ENCODE measurements at regions not wholly inside any gene's neighbourhood (a gene's known extent, or its start where the extent isn't known, plus 50 kb on each side); places are given as distances from the start of the nearest gene placed in this dataset.

DNA sequence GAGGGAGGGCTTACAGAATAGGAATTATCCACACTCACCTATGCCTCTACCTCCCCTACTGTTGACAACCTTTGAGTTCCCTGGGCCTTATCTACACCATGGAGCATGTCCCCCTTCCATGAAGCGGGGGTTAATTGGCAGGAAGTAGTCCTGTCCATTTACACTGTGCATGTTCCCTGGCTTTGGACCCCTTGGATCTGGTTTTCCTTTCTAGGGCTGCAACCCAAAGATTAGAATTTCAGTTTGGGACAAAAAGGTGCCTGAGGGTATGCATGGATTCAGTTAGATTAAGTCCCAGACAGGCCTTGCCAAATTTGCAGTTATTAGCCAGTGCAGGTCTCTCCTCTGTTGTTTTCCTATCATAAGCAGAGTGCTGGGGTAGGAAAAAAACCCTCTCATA is 180.3 kb downstream of the CMPK2 start:
- DNase-seq, result no peak

- DNase-seq, result peak; percentile 20
Observed at GRCh38 chr2:6692056-6692455, 173.7 kb downstream of the CMPK2 start.

DNA sequence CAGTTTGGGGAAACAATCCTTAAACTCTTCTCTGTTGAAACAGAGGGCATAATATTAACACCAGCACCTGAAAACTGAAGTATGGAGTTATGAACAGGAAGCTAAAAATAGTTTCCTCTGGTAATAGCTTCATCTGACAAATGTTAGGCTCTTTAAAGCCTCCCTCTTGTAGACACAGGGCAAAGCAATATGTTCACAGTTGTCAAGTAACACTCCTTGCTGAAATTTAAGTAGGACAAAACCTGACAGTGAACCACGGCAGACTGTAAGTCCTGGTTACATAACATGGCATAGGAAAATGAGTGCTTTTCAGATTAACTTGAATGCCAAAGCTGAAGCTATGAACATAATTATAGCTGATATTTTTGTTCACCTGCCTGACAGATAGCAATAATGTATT is 172.9 kb downstream of the CMPK2 start:
- DNase-seq, result no peak

- DNase-seq, result no peak
Observed at GRCh38 chr2:6694555-6694954, 171.2 kb downstream of the CMPK2 start.

DNA sequence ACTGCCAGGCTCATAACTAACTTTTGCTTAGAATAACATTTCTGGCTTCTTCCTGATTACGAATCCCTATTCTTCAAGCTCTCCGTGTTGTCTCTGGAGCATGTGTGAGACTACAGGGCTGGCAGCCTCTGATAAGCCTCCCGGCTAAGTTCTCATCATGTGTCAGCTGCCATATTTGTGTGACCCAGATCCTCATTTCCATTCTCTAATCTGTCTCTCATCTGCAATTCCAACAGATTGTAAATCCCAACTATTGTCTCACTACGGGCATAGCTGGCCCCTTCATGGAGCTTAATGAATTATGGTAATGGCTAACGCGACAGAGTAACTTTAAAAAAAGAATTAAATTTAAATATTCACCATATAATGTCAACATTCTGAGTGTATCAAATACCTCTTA is 165.4 kb downstream of the CMPK2 start:
- peak; percentile 23 for DNase-seq

DNA sequence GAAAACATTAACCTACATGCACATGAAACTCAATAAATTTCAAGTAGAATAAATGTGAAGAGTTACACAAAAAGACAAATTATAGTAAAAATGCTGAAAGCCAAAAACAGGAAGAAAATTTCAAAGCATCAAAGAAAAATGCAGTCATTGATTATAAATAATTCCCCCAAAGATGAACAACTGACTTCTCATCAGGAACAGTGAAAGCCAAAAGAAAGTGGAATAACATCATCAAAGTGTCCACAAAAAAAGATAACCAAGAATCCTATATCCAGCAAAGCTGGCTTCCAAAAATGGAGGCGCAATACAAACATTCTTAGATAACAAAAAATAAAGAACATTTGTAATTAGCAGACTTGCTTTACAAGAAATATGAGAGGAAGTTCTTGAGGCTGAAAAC is 161.6 kb downstream of the CMPK2 start:
- no peak for DNase-seq

DNA sequence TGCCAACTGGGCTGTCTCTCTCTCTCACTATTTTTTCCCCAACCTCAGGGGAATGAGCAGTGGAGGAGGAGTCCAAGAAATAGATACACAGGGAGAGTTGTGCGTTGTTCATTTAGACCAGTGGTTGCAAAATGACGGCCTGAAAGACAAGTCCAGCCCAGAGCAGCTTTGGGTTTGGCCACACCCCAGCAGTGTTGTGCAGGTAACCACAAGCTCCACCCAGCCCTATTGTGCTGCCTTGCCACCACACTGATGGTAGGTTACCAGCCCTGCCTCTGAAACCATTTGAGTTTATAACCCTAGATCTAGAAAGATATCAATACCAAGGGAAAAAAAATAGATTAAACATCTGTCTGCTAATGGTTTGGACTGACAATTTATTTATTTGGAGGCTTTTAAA is 144.3 kb downstream of the CMPK2 start:
- no peak for DNase-seq

DNA sequence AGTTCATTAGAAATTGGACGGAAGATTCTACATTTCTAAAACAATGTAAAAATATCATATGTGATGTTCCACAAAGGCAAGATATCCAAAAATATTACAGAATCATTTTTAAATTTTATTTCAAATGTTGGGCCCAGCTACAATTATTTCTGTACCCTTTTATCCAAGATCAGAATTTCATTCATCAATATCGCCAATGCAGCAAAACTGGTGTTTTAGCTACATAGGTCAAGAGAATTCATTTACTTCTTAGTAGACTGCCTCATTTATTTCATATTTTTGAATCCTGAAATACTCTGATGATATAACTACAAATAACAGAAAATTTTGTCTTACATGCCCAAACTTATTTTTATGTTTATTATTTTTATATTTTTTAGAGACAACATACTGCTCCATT is 143.1 kb downstream of the CMPK2 start:
- DNase-seq, result no peak

GRCh38 chr2:6723865-6724604 is 141.7 kb downstream of the CMPK2 start:
- DNase-seq, result no peak

GRCh38 chr2:6724605-6725140 is 141.0 kb downstream of the CMPK2 start:
- DNase-seq, result no peak

DNA sequence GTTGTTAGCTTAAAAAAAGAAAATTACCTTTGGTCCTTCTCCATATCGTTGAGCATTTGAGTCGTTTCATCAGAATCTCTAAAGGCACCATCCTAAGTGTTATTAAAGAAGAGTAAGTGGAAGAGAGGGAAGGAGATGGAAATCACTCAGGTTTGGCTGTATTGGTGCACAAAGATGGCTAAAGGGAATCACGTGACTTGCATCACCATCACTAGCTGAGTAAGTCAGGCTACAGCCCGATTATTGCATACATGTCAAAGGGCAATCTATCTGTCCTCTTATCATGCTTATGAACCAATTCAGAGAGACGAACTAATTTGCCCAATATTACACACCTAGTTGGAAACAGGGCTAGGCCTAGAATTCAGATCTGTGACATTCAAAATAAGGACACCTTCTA is 137.6 kb downstream of the CMPK2 start:
- no peak for DNase-seq

- no peak for DNase-seq
Observed at GRCh38 chr2:6730003-6730402, 135.7 kb downstream of the CMPK2 start.

GRCh38 chr2:6730649-6731532 is 134.8 kb downstream of the CMPK2 start:
- no peak for DNase-seq

GRCh38 chr2:6739547-6739946 is 126.2 kb downstream of the CMPK2 start:
- DNase-seq, result no peak

DNA sequence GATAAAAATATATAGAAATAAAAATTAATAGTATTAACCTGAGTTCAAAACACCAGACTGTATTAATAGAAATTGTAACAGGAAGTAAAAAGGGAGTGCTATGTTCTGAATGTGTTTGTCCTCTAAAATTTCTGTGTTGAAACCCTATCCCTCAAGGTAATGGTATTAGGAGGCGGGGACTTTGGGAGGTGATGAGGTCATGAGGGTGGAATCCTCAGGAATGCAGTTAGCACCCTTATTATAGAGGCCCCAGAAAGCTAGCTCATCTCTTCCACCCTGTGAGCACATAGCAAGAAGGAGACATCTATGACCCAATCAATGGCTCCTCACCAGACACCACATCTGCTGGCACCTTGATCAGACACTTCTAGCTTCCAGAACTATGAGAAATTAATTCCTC is 124.5 kb downstream of the CMPK2 start:
- DNase-seq, result no peak

- DNase-seq, result no peak
Observed at GRCh38 chr2:6744038-6744437, 121.7 kb downstream of the CMPK2 start.

DNA sequence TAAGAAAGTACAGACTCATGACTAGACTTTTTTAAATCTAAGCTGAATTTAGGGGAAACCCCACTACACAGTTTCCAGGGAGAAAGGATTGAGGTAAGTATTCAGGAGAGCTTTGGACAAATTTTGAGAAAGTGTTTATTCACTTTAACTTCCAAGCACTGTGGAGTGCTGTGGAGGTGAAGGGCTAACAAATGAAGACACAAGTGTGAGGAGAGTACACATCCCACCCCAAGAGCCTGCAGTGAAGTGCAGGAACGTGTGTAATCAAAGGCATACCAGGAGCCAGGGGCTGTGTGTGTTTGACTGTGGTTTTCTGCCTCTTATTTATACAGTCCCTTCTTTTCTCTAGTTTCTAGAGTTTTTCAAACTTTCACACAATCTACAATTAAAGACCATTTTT is 118.3 kb downstream of the CMPK2 start:
- no peak for DNase-seq

DNA sequence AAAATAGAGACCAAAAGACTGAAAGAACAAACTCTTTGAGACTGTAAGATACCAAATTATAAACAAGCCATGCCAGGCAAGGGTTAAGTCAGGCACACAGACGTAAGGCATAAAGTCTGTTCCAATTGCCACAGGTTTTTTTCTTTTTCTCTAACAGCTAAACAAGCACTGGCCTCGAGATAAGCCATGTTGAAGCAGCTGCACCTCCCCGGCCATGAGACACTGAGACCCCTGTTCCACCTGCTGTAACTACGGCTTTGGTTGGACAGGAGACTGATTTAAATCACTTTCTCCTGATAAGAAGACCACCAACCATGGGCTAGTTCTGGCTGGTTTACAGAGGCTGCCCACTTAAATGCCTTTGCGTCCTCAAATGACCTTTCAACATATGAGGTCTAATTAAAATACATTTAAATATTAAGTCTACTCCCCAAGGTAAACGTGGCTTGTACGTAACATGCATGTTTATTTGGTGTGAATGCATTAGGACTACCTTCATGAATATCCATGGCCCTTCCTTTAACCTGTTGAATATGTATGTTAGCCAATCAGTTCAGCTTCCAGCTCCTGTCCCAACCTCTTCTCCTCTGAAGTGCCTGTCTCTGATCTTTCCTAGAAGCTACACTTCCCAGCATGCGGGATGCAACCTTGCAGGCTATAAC is 117.2 kb downstream of the CMPK2 start:
- DNase-seq, result no peak

DNA sequence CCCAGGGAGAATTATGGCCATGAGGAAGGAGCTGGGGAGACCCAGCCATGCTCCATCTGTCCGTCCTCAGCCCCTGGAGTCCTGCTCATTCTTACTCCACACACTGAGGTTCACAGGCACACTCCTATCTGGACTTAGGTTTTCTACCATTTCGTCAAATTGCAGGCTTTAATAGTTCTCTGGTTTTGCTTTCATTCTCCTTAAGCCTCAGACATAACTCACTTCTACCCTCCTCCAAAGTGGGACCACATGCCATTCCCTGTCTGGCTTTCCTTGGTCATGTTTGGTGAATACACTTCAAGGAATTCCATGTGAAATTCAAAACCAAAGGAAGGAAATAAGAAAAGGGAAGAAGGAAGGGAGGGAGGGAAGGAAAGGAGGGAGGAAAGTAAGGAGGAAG is 115.7 kb downstream of the CMPK2 start:
- peak; percentile 43 for DNase-seq

DNA sequence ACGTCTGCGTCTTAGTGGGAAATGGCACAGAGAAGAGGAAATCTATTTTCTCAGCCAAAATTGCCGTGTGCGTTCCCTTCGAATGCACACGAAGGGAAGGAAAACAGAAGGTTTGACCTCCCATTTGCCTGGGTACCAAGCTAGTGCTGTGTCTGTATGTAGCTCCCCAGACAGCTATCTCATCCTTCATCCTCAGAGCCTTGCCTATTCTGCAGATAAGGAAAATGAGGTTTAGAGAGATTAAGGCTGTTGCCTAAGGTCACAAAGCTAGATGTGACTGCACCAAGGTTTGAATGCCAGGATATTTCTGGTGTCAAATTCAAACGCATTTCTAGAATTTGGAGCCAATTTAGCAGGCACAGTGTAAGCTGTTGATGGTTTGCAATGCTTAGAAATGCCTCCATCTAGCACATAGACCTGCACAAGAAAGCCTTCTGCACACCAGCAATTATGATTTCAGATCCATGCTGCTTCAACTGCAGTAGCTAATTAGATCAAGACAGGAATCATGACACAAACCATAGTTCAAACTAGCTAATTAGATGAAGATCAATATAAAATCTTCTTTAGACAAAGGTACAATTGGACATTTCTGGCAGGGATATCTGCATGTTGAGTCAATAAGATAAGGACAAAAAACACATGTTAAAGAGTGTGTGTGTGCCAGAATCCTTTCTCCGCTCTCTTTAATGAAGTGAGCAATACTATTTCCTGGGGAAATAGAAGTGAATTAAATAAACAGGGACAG is 115.1 kb downstream of the CMPK2 start:
- DNase-seq, result peak; percentile 50

GRCh38 chr2:6754419-6754818 is 111.3 kb downstream of the CMPK2 start:
- DNase-seq, result no peak

GRCh38 chr2:6755456-6755855 is 110.3 kb downstream of the CMPK2 start:
- DNase-seq, result no peak

DNA sequence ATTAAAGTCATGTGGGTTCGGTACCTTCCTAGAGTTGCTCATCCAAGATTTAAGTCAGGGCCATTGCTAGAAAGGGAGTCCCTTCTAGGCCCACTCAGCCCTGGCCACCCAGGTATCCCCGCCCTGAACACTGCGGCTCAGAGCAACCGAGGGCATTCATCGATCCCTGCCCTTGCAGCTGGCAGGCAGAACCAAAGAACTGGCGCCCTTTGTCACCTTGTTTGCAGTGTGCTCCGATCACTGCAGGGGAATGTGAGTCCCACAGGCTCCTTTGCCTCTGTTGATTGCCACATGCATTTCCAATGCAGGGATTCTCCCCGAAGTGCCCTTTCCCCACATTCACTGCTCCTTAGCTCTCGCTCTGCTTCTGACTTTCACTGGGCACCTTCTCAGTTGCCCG is 108.5 kb downstream of the CMPK2 start:
- no peak for DNase-seq

Data from OCI-M1 (cell line).